Stomach (tissue), 4 donors: ENCODE measurements at regions not wholly inside any gene's neighbourhood (a gene's known extent, or its start where the extent isn't known, plus 50 kb on each side); places are given as distances from the start of the nearest gene placed in this dataset.

Source experiments
- CTCF ChIP-seq, 7 experiments: fragments of 450-650 bp in 4 of 7; fragments of 200-600 bp in 3 of 7; sonication (generic) in 3 of 7; IDR thresholded peaks; one replicate each; pipeline ENCODE4 v1.5.1; 2016 to 2019; ENCODE audit warnings: antibody characterized with exemption in 7 of 7, control low read depth in 2 of 7, mild to moderate bottlenecking in 1 of 7
- POLR2A ChIP-seq, 4 donors: fragments of 450-650 bp; IDR thresholded peaks; one replicate each; pipeline ENCODE4 v1.6.1; 2016; ENCODE audit warnings: antibody characterized with exemption in 4 of 4, control low read depth in 2 of 4, mild to moderate bottlenecking in 1 of 4, moderate library complexity in 1 of 4

- no peak for TF ChIP-seq POLR2A (IDR thresholded peaks at IDR 0.05)
- no peak for TF ChIP-seq CTCF (IDR thresholded peaks at IDR 0.05)
These were observed 175.0 kb upstream of the LMNTD1 start for GRCh38 chr12:25728056-25728595.
